K562 (cell line): ENCODE measurements at regions not wholly inside any gene's neighbourhood (a gene's known extent, or its start where the extent isn't known, plus 50 kb on each side); places are given as distances from the start of the nearest gene placed in this dataset.
A peak's percentile ranks its signal among the peaks of the same experiment; 100 is the strongest.

ENCODE experiments used
- ATAC-seq: fragments of 200-7000 bp; cut with Tn5 transposase; 3 replicates; pipeline ENCODE4 v1.9.1; 2020; ENCODE audit warnings: moderate library complexity
- BruUV-seq: library from RNA; stranded (reverse); fragments of 400-500 nt; replicated peaks from 2 replicates; lab custom pipeline; 2021; lab: Mats Ljungman, UMichigan
- CTCF ChIA-PET: fragments of 300-600 bp; formaldehyde crosslinking; extraction: SDS; loops from one replicate; lab custom pipeline; 2021; ENCODE audit warnings: low intra/inter-chr PET ratio; lab: Yijun Ruan, JAX
- POLR2A ChIA-PET: fragments of 300-600, 350-650 bp; sonication (Branson Sonifier 250); formaldehyde crosslinking; extraction: SDS; loops from one replicate; lab custom pipeline; 2021; ENCODE audit warnings: antibody characterized with exemption, inconsistent platforms; lab: Yijun Ruan, JAX
- DNase-seq, 4 experiments: peaks; one replicate each; pipeline versions ENCODE4 v3.0.0 to v3.0.0-alpha.2; 2011 to 2018; ENCODE audit warnings: low spot score in 3 of 4, mixed read lengths in 3 of 4; ENCODE audit errors: extremely low read depth in 1 of 4
- FAIRE-seq: peaks from 2 replicates; lab custom pipeline; 2011; peaks lifted over from hg19 to GRCh38; lab: Jason Lieb, UNC
- H2AFZ ChIP-seq: 2 replicates; pipeline ENCODE4 v1.6.0; 2011; ENCODE audit warnings: low read depth, low read length, control low read depth, inconsistent platforms
- H3K27ac ChIP-seq: fragments of 200-600 bp; 3 replicates; pipeline ENCODE4 v1.8.0; 2011; ENCODE audit warnings: low read depth, mild to moderate bottlenecking, control low read depth, inconsistent platforms, low read length, moderate library complexity, mixed read lengths; ENCODE audit errors: extremely low read depth
- H3K27me3 ChIP-seq, 2 experiments: fragments of 300-600 bp in 1 of 2; 2 replicates in 1 of 2; 3 replicates in 1 of 2; pipeline versions ENCODE4 v1.6.0 to v1.8.0; 2011; ENCODE audit warnings: inconsistent platforms in 2 of 2, low read length in 2 of 2, mild to moderate bottlenecking in 1 of 2, mixed read lengths in 1 of 2, moderate library complexity in 1 of 2; ENCODE audit not compliant: control insufficient read depth in 2 of 2, insufficient read depth in 2 of 2
- H3K36me3 ChIP-seq: fragments of 300-600 bp; 3 replicates; pipeline ENCODE4 v1.8.0; 2011; ENCODE audit warnings: mild to moderate bottlenecking, low read length, inconsistent platforms; ENCODE audit not compliant: control insufficient read depth, insufficient read depth
- H3K4me1 ChIP-seq, 2 experiments: fragments of 200-600 bp in 1 of 2; replicated peaks in 1 of 2; 2 replicates in 1 of 2; 3 replicates in 1 of 2; pipeline versions ENCODE4 v1.5.1 to v1.8.0; 2011; ENCODE audit warnings: inconsistent platforms in 2 of 2, low read length in 2 of 2, mild to moderate bottlenecking in 1 of 2, mixed read lengths in 1 of 2, moderate library complexity in 1 of 2; ENCODE audit not compliant: control insufficient read depth in 2 of 2, insufficient read depth in 2 of 2
- H3K4me2 ChIP-seq: 2 replicates; pipeline ENCODE4 v1.6.1; 2011; ENCODE audit warnings: low read length, control low read depth, inconsistent platforms, mixed read lengths; ENCODE audit not compliant: insufficient read depth
- H3K4me3 ChIP-seq: fragments of 200-600 bp; sonication (generic), shearing (Covaris generic); 2 replicates; pipeline ENCODE4 v1.5.1; 2016; ENCODE audit warnings: control low read depth, inconsistent platforms
- H3K79me2 ChIP-seq: fragments of 200-600 bp; 3 replicates; pipeline ENCODE4 v1.8.0; 2011; ENCODE audit warnings: low read length, inconsistent platforms; ENCODE audit not compliant: control insufficient read depth, insufficient read depth
- H3K9ac ChIP-seq, 2 experiments: 2 replicates each; pipeline versions ENCODE4 v1.6.0 to v1.6.1; 2011; ENCODE audit warnings: low read depth in 2 of 2, low read length in 2 of 2, control low read depth in 1 of 2, inconsistent platforms in 1 of 2, mild to moderate bottlenecking in 1 of 2, mixed read lengths in 1 of 2; ENCODE audit not compliant: insufficient read depth in 1 of 2
- H3K9me1 ChIP-seq: one replicate; pipeline ENCODE4 v1.6.0; 2011; ENCODE audit warnings: inconsistent platforms, mild to moderate bottlenecking, low read length, moderate library complexity; ENCODE audit not compliant: control insufficient read depth, insufficient read depth
- H3K9me3 ChIP-seq: replicated peaks from 2 replicates; pipeline ENCODE4 v1.5.1; 2011; ENCODE audit warnings: low read depth, low read length, inconsistent platforms; ENCODE audit not compliant: control insufficient read depth, insufficient read depth
- H4K20me1 ChIP-seq: replicated peaks from 2 replicates; pipeline ENCODE4 v1.6.1; 2011; ENCODE audit warnings: low read length, inconsistent platforms, mixed read lengths; ENCODE audit not compliant: control insufficient read depth, insufficient read depth
- BCOR ChIP-seq: fragments of 450-650 bp; IDR thresholded peaks from 2 replicates; pipeline ENCODE4 v1.6.1; 2016
- CHCHD3 ChIP-seq: fragments of 250-450 bp; sonication (Bioruptor Pico); IDR thresholded peaks from 2 replicates; pipeline ENCODE4 v2.1.2; 2022; ENCODE audit warnings: mild to moderate bottlenecking
- MBD2 ChIP-seq: sonication (generic); IDR thresholded peaks from 2 replicates; pipeline ENCODE4 v1.6.1; 2016; ENCODE audit warnings: low read depth, borderline replicate concordance
- ZKSCAN1 ChIP-seq: fragments of 150-350 bp; IDR thresholded peaks from 2 replicates; pipeline ENCODE4 v1.6.1; 2016; ENCODE audit warnings: low read depth, low read length
- ZNF316 ChIP-seq: fragments of 450-650 bp; IDR thresholded peaks from 2 replicates; pipeline ENCODE4 v1.6.1; 2016
- ZNF609 ChIP-seq: sonication (generic); formaldehyde crosslinking; IDR thresholded peaks from 2 replicates; pipeline ENCODE4 v1.8.1; 2023; ENCODE audit warnings: missing genetic modification reagents, mild to moderate bottlenecking, borderline replicate concordance
- WGBS: fragments of 100-300 bp; shearing (Covaris generic); methylation state at CpG from one replicate; pipeline ENCODE4 v1.1.6; 2016; ENCODE audit warnings: low coverage, mixed read lengths; ENCODE audit not compliant: insufficient coverage; ENCODE audit errors: missing lambda C conversion rate; 5-methylcytosine and 5-hydroxymethylcytosine counted together
- in situ Hi-C: fragments of 300-500 bp; cut with MboI; formaldehyde crosslinking; loops from 4 replicates; pipeline ENCODE4 v1.15.0; 2018; ENCODE audit warnings: inconsistent platforms, mixed read lengths
- intact Hi-C: fragments of 100-400 bp; cut with micrococcal nuclease; formaldehyde crosslinking; loops from 2 replicates; pipeline ENCODE4 v1.14.2; 2022

GRCh38 chr4:17057035-17057434, 158.6 kb upstream of the LDB2 start:
- in situ Hi-C loops (no loop called here), intact Hi-C loops (no loop called here)
- Histone ChIP-seq H3K4me2 (no peak overlapping the region), H4K20me1 (no peaks in the 10 kb centered on the region), H3K4me3 (no peak overlapping the region), H3K27ac (no peak overlapping the region), H3K9me1 (no peaks in the 10 kb centered on the region), H3K4me1 (no peaks in the 10 kb centered on the region), H3K9me3 (no peaks in the 10 kb centered on the region), H3K27me3 (no peaks in the 10 kb centered on the region), H3K36me3 (no peaks in the 10 kb centered on the region), H2AFZ (no peak overlapping the region), H3K9ac (no peak overlapping the region), H3K79me2 (no peaks in the 10 kb centered on the region)
- TF ChIP-seq MBD2 (no peak), BCOR (no peak), CHCHD3 (CRISPR knock-in tag) (no peak), ZNF609 (CRISPR knock-in tag) (no peak), ZNF316 (peak; percentile 9; the same call in 1 of the 2 replicates), ZKSCAN1 (no peak)
- ATAC-seq (no peak), DNase-seq (no peak), FAIRE-seq (no peak)
- no TSS peak for BruUV-seq
- ChIA-PET CTCF (no interaction called here), POLR2A (no interaction called here)
- 0% methylated on average over 6 of the region's 6 CpGs for WGBS
